IMR-90 (cell line): ENCODE measurements at regions not wholly inside any gene's neighbourhood (a gene's known extent, or its start where the extent isn't known, plus 50 kb on each side); places are given as distances from the start of the nearest gene placed in this dataset.

Experiments
- ATAC-seq: fragments of 200-7000 bp; cut with Tn5 transposase; 2 replicates; pipeline ENCODE4 v1.9.1; 2020; ENCODE audit warnings: low read depth, mild to moderate bottlenecking, moderate library complexity
- BruUV-seq: library from RNA; stranded (reverse); fragments of 400-500 nt; replicated peaks from 2 replicates; lab custom pipeline; 2021; lab: Mats Ljungman, UMichigan
- CTCF ChIA-PET: fragments of 300-600 bp; formaldehyde crosslinking; extraction: SDS; loops from one replicate; lab custom pipeline; 2021; ENCODE audit warnings: antibody characterized with exemption; lab: Yijun Ruan, JAX
- POLR2A ChIA-PET: fragments of 300-600 bp; sonication (Branson Sonifier 250); formaldehyde crosslinking; loops from one replicate; lab custom pipeline; 2022; ENCODE audit warnings: antibody characterized with exemption; ENCODE audit not compliant: unreplicated experiment; lab: Charles Lee
- DNase-seq: peaks from one replicate; pipeline ENCODE4 v3.0.0; 2013
- H2AFZ ChIP-seq: replicated peaks from 2 replicates; pipeline ENCODE3; 2013; ENCODE audit warnings: low read length, mild to moderate bottlenecking; ENCODE audit not compliant: poor library complexity
- H2AK5ac ChIP-seq: 2 replicates; pipeline ENCODE4 v1.6.1; 2013; ENCODE audit warnings: low read depth, low read length, inconsistent platforms
- H2AK9ac ChIP-seq: replicated peaks from 2 replicates; pipeline ENCODE3; 2013; ENCODE audit warnings: mild to moderate bottlenecking, low read depth, low read length, moderate library complexity; ENCODE audit not compliant: poor library complexity
- H2BK120ac ChIP-seq: 2 replicates; pipeline ENCODE4 v1.6.1; 2013; ENCODE audit warnings: low read depth, low read length, inconsistent platforms
- H2BK15ac ChIP-seq: 3 replicates; pipeline ENCODE4 v1.6.1; 2013; ENCODE audit warnings: low read depth, low read length, inconsistent platforms
- H2BK20ac ChIP-seq: 2 replicates; pipeline ENCODE4 v1.6.1; 2013; ENCODE audit warnings: low read depth, mild to moderate bottlenecking, inconsistent platforms, low read length, moderate library complexity
- H2BK5ac ChIP-seq: 2 replicates; pipeline ENCODE4 v1.6.1; 2013; ENCODE audit warnings: mild to moderate bottlenecking, low read depth, low read length, inconsistent platforms; ENCODE audit not compliant: poor library complexity, severe bottlenecking
- H3K14ac ChIP-seq: replicated peaks from 2 replicates; pipeline ENCODE4 v1.6.1; 2013; ENCODE audit warnings: low read depth, low read length, inconsistent platforms
- H3K18ac ChIP-seq: 2 replicates; pipeline ENCODE4 v1.6.1; 2013; ENCODE audit warnings: low read depth, low read length, control low read depth
- H3K23ac ChIP-seq: 2 replicates; pipeline ENCODE4 v1.6.1; 2013; ENCODE audit warnings: low read depth, low read length, inconsistent platforms
- H3K27ac ChIP-seq: 2 replicates; pipeline ENCODE4 v1.5.1; 2013; ENCODE audit warnings: mild to moderate bottlenecking, control low read depth, low read length; ENCODE audit not compliant: insufficient read depth
- H3K27me3 ChIP-seq: 2 replicates; pipeline ENCODE4 v1.6.1; 2013; ENCODE audit warnings: low read length; ENCODE audit not compliant: control insufficient read depth, insufficient read depth
- H3K36me3 ChIP-seq: 2 replicates; pipeline ENCODE4 v1.6.1; 2013; ENCODE audit warnings: low read length, mixed read lengths; ENCODE audit not compliant: control insufficient read depth, insufficient read depth
- H3K4ac ChIP-seq: 2 replicates; pipeline ENCODE4 v1.6.1; 2013; ENCODE audit warnings: low read depth, low read length, inconsistent platforms
- H3K4me1 ChIP-seq: 2 replicates; pipeline ENCODE4 v1.6.1; 2013; ENCODE audit warnings: low read length, mixed read lengths; ENCODE audit not compliant: control insufficient read depth, insufficient read depth
- H3K4me2 ChIP-seq: 2 replicates; pipeline ENCODE4 v1.6.1; 2013; ENCODE audit warnings: low read depth, mild to moderate bottlenecking, control low read depth, low read length, moderate library complexity
- H3K4me3 ChIP-seq: 2 replicates; pipeline ENCODE4 v1.5.1; 2013; ENCODE audit warnings: low read depth, mild to moderate bottlenecking, control low read depth, low read length, moderate library complexity; ENCODE audit not compliant: insufficient read depth
- H3K56ac ChIP-seq: 2 replicates; pipeline ENCODE4 v1.6.1; 2013; ENCODE audit warnings: low read length, inconsistent platforms; ENCODE audit not compliant: insufficient read depth; ENCODE audit errors: extremely low read depth
- H3K79me1 ChIP-seq, 2 experiments: 2 replicates each; pipeline ENCODE4 v1.6.1; 2013; ENCODE audit warnings: low read length in 2 of 2, inconsistent platforms in 1 of 2, low read depth in 1 of 2
- H3K9ac ChIP-seq: 2 replicates; pipeline ENCODE4 v1.6.1; 2013; ENCODE audit warnings: low read depth, low read length, control low read depth
- H3K9me1 ChIP-seq: 2 replicates; pipeline ENCODE4 v1.6.1; 2013; ENCODE audit warnings: low read length, inconsistent platforms; ENCODE audit not compliant: insufficient read depth
- H3K9me3 ChIP-seq: 2 replicates; pipeline ENCODE4 v1.6.1; 2013; ENCODE audit warnings: low read length; ENCODE audit not compliant: control insufficient read depth, insufficient read depth
- H4K20me1 ChIP-seq: 2 replicates; pipeline ENCODE4 v1.6.1; 2013; ENCODE audit warnings: low read length, inconsistent platforms; ENCODE audit not compliant: insufficient read depth
- H4K5ac ChIP-seq: 2 replicates; pipeline ENCODE4 v1.6.1; 2013; ENCODE audit warnings: mild to moderate bottlenecking, low read depth, low read length, control low read depth
- H4K8ac ChIP-seq, 2 experiments: 2 replicates each; pipeline ENCODE4 v1.6.1; 2013; ENCODE audit warnings: low read depth in 2 of 2, low read length in 2 of 2, control low read depth in 1 of 2, inconsistent platforms in 1 of 2
- H4K91ac ChIP-seq: 2 replicates; pipeline ENCODE4 v1.6.1; 2013; ENCODE audit warnings: low read depth, low read length, inconsistent platforms; ENCODE audit not compliant: insufficient read depth
- BHLHE40 ChIP-seq: fragments of 150-350 bp; IDR thresholded peaks from 2 replicates; pipeline ENCODE4 v1.6.1; 2016; ENCODE audit warnings: mild to moderate bottlenecking, low read depth, low read length
- CEBPB ChIP-seq: IDR thresholded peaks from 2 replicates; pipeline ENCODE4 v1.6.1; 2012; ENCODE audit warnings: low read depth, low read length, improper control_type of control experiment
- CHD1 ChIP-seq: IDR thresholded peaks from 2 replicates; pipeline ENCODE4 v1.6.1; 2012; ENCODE audit warnings: low read depth, low read length, improper control_type of control experiment
- CTCF ChIP-seq: conservative IDR thresholded peaks from 2 replicates; pipeline ENCODE4 v1.5.1; 2012; ENCODE audit warnings: mild to moderate bottlenecking, low read depth, low read length, improper control_type of control experiment
- FOS ChIP-seq: fragments of 150-350 bp; IDR thresholded peaks from 2 replicates; pipeline ENCODE4 v1.6.1; 2016; ENCODE audit warnings: low read depth, low read length
- MAFK ChIP-seq: IDR thresholded peaks from 2 replicates; pipeline ENCODE4 v1.6.1; 2012; ENCODE audit warnings: low read depth, low read length, improper control_type of control experiment
- MAZ ChIP-seq: IDR thresholded peaks from 2 replicates; pipeline ENCODE4 v1.6.1; 2012; ENCODE audit warnings: low read depth, mild to moderate bottlenecking, low read length, improper control_type of control experiment, moderate library complexity, borderline replicate concordance
- MXI1 ChIP-seq: IDR thresholded peaks from 2 replicates; pipeline ENCODE4 v1.6.1; 2012; ENCODE audit warnings: low read depth, mild to moderate bottlenecking, low read length, moderate library complexity, borderline replicate concordance
- NFE2L2 ChIP-seq: fragments of 150-350 bp; IDR thresholded peaks from 2 replicates; pipeline ENCODE4 v1.6.1; 2016; ENCODE audit warnings: low read depth, mild to moderate bottlenecking, low read length
- RAD21 ChIP-seq: IDR thresholded peaks from 2 replicates; pipeline ENCODE4 v1.6.1; 2012; ENCODE audit warnings: low read length, improper control_type of control experiment
- RCOR1 ChIP-seq: IDR thresholded peaks from 2 replicates; pipeline ENCODE4 v1.6.1; 2012; ENCODE audit warnings: mild to moderate bottlenecking, low read length, improper control_type of control experiment; ENCODE audit not compliant: insufficient replicate concordance
- RFX5 ChIP-seq: IDR thresholded peaks from 2 replicates; pipeline ENCODE4 v1.8.0; 2012; ENCODE audit warnings: low read depth, mild to moderate bottlenecking, low read length, moderate library complexity
- SMC3 ChIP-seq: fragments of 150-350 bp; IDR thresholded peaks from 2 replicates; pipeline ENCODE4 v1.6.1; 2016; ENCODE audit warnings: low read depth, mild to moderate bottlenecking, antibody characterized with exemption, low read length, moderate library complexity
- WGBS, 2 experiments: methylation state at CpG; one replicate each; pipeline versions ENCODE4 v1.1.5 to v1.1.7; 2013; ENCODE audit warnings: missing lambda C conversion rate in 2 of 2; ENCODE audit not compliant: insufficient read length in 1 of 2; ENCODE audit errors: extremely low coverage in 2 of 2; 5-methylcytosine and 5-hydroxymethylcytosine counted together
- dilution Hi-C: fragments of 300-500 bp; cut with HindIII; formaldehyde crosslinking; loops from one replicate; pipeline ENCODE4 v1.14.3; 2018; ENCODE audit warnings: low sequenced_read_pairs; ENCODE audit not compliant: unreplicated experiment
- in situ Hi-C: fragments of 300-500 bp; cut with MboI; formaldehyde crosslinking; loops from 3 replicates; pipeline ENCODE4 v1.14.3; 2019; ENCODE audit warnings: low sequenced_read_pairs, inconsistent platforms, mixed read lengths
- intact Hi-C: fragments of 100-400 bp; cut with micrococcal nuclease; formaldehyde crosslinking; loops from 2 replicates; pipeline ENCODE4 v1.10.0; 2022
- TF ChIP-seq, protein P1 (sequence below): fragments of 150-350 bp; IDR thresholded peaks from 2 replicates; pipeline ENCODE4 v1.6.1; 2017; ENCODE audit warnings: mild to moderate bottlenecking, antibody characterized with exemption, low read length, low read depth
- TF ChIP-seq, protein P2 (sequence below): fragments of 150-350 bp; IDR thresholded peaks from 2 replicates; pipeline ENCODE4 v1.6.1; 2016; ENCODE audit warnings: low read depth, mild to moderate bottlenecking, low read length, moderate library complexity, borderline replicate concordance

GRCh38 chr9:21561502-21561901, 79.4 kb upstream of the IFNE start:
- Histone ChIP-seq H3K18ac (no peak overlapping the region), H3K27ac (no peak overlapping the region), H3K4me1 (peaks cover 5% of the 10 kb centered on the region), H3K36me3 (no peaks in the 10 kb centered on the region), H3K14ac (no peak overlapping the region), H4K5ac (no peak overlapping the region), H3K9me1 (0 out of 2 replicates have a peak, but pooled peaks cover 2% of the 10 kb centered on the region), H2BK20ac (no peak overlapping the region), H4K8ac (no peak overlapping the region), H3K4ac (no peak overlapping the region), H3K4me2 (no peak overlapping the region), H4K20me1 (no peaks in the 10 kb centered on the region), H3K56ac (no peak overlapping the region), H3K79me1 (peaks cover 0 to 13% of the 10 kb centered on the region in 2 experiments; a peak in 2 of 4 replicates), H3K9me3 (no peaks in the 10 kb centered on the region), H2AK9ac (no peak overlapping the region), H2AK5ac (no peak overlapping the region), H3K27me3 (no peaks in the 10 kb centered on the region), H4K91ac (no peak overlapping the region), H3K4me3 (no peak overlapping the region), H2BK120ac (no peak overlapping the region), H3K9ac (no peak overlapping the region), H2BK5ac (no peak overlapping the region), H2BK15ac (no peak overlapping the region), H2AFZ (no peak overlapping the region), H3K23ac (no peak overlapping the region)
- in situ Hi-C loops (no loop called here), dilution Hi-C loops (loop anchor here (25.0 kb wide), 1 partner anchor 226 kb away; no protein-coding TSS in a partner anchor), intact Hi-C loops (loop anchor here (2.0 kb wide), 1 partner anchor 13 kb away; no protein-coding TSS in a partner anchor)
- no TSS peak for BruUV-seq
- ATAC-seq (no peak), DNase-seq (no peak)
- WGBS, 2 experiments, result no CpG with 5 or more reads among the region's 2 CpGs
- TF ChIP-seq CEBPB (no peak), RAD21 (no peak), SMC3 (no peak), MAFK (no peak), CTCF (no peak), RFX5 (no peak), MXI1 (no peak), MAZ (no peak), BHLHE40 (no peak), RCOR1 (no peak), NFE2L2 (no peak), CHD1 (no peak), FOS (no peak)
- TF ChIP-seq, protein P1, sequence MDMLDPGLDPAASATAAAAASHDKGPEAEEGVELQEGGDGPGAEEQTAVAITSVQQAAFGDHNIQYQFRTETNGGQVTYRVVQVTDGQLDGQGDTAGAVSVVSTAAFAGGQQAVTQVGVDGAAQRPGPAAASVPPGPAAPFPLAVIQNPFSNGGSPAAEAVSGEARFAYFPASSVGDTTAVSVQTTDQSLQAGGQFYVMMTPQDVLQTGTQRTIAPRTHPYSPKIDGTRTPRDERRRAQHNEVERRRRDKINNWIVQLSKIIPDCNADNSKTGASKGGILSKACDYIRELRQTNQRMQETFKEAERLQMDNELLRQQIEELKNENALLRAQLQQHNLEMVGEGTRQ, result no peak
- TF ChIP-seq, protein P2, sequence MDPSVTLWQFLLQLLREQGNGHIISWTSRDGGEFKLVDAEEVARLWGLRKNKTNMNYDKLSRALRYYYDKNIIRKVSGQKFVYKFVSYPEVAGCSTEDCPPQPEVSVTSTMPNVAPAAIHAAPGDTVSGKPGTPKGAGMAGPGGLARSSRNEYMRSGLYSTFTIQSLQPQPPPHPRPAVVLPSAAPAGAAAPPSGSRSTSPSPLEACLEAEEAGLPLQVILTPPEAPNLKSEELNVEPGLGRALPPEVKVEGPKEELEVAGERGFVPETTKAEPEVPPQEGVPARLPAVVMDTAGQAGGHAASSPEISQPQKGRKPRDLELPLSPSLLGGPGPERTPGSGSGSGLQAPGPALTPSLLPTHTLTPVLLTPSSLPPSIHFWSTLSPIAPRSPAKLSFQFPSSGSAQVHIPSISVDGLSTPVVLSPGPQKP, result no peak
- ChIA-PET POLR2A (no interaction called here), CTCF (no interaction called here)
